ENCODE measurements at regions not wholly inside any gene's neighbourhood (a gene's known extent, or its start where the extent isn't known, plus 50 kb on each side); places are given as distances from the start of the nearest gene placed in this dataset.

DNA sequence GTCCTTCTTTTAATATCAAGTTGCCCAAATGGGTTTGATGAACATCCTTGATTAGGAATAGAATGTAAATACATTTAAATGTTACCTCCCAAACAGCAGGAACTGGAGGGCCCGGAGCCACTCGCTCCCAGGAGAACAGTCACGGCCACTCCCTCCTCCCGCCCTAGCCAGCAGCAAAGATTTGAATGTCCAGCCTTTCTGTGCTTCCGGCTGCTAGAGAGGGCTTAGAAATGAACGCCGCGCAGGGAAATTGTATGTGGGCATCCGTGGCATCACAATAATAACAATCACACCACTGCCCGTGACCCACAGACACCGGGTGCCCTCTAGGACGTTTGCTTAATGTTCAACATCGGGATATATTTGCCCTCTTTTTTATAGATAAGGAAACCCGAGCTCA lies 164.9 kb upstream of the SALL3 start:
- H3K27ac ChIP-seq, result no peak overlapping the region
- H3K4me1 ChIP-seq, result no peaks in the 10 kb centered on the region
- no peak overlapping the region for H3K4me3 ChIP-seq
- H3K9me3 ChIP-seq, result no peaks in the 10 kb centered on the region
- DNase-seq, result no peak
- H3K36me3 ChIP-seq, result no peaks in the 10 kb centered on the region
- no peaks in the 10 kb centered on the region for H3K27me3 ChIP-seq
- TF ChIP-seq CTCF (IDR thresholded peaks at IDR 0.05), result no peak
- no peak for TF ChIP-seq POLR2A (IDR thresholded peaks at IDR 0.05)

DNA sequence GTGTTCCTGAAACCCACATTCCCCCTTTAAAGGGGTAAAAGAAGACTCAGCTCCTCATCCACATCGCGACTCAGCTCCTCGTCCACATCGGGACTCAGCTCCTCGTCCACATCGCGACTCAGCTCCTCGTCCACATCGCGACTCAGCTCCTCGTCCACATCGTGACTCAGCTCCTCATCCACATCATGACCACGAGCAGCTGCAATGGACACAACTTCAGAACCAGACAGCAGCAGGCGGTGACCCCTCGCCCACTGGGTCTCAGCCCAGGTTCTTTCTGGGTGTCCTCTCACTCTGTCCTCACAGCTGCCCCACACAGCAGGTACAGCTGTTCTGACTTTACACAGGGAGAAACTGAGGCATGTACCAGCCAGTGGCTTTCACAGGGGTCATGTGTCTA lies 163.5 kb upstream of the SALL3 start:
- H3K4me3 ChIP-seq, result no peak overlapping the region
- H3K4me1 ChIP-seq, result no peaks in the 10 kb centered on the region
- no peak for TF ChIP-seq CTCF (IDR thresholded peaks at IDR 0.05)
- TF ChIP-seq POLR2A (IDR thresholded peaks at IDR 0.05), result no peak
- no peaks in the 10 kb centered on the region for H3K36me3 ChIP-seq
- H3K9me3 ChIP-seq, result no peaks in the 10 kb centered on the region
- no peak for DNase-seq
- H3K27ac ChIP-seq, result no peak overlapping the region
- no peaks in the 10 kb centered on the region for H3K27me3 ChIP-seq

DNA sequence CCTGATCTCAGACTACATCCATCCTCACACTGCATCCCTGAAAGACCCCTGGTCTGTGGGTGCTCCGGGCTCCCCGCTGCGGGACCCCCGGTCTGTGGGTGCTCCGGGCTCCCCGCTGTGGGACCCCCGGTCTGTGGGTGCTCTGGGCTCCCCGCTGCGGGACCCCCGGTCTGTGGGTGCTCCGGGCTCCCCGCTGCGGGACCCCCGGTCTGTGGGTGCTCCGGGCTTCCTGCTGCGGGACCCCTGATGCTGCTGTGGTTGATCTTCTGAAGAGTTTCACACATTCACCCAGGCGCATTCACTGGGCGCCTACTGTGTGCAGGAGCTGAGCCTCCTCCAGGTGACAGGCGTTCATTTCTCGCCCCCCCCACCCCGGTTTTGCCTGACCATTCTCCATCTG lies 162.7 kb upstream of the SALL3 start:
- Histone ChIP-seq H3K4me3 (no peak overlapping the region), H3K27ac (no peak overlapping the region), H3K27me3 (no peaks in the 10 kb centered on the region), H3K36me3 (no peaks in the 10 kb centered on the region), H3K4me1 (no peaks in the 10 kb centered on the region), H3K9me3 (no peaks in the 10 kb centered on the region)
- no peak for TF ChIP-seq CTCF (IDR thresholded peaks at IDR 0.05)
- no peak for TF ChIP-seq POLR2A (IDR thresholded peaks at IDR 0.05)
- DNase-seq, result no peak

- no peak for DNase-seq
- Histone ChIP-seq H3K36me3 (no peaks in the 10 kb centered on the region), H3K4me3 (no peak overlapping the region), H3K27me3 (no peaks in the 10 kb centered on the region), H3K27ac (no peak overlapping the region), H3K9me3 (no peaks in the 10 kb centered on the region), H3K4me1 (no peaks in the 10 kb centered on the region)
- TF ChIP-seq CTCF (IDR thresholded peaks at IDR 0.05) (no peak), POLR2A (IDR thresholded peaks at IDR 0.05) (no peak)
These were observed 161.1 kb upstream of the SALL3 start for GRCh38 chr18:78818495-78818894.

DNA sequence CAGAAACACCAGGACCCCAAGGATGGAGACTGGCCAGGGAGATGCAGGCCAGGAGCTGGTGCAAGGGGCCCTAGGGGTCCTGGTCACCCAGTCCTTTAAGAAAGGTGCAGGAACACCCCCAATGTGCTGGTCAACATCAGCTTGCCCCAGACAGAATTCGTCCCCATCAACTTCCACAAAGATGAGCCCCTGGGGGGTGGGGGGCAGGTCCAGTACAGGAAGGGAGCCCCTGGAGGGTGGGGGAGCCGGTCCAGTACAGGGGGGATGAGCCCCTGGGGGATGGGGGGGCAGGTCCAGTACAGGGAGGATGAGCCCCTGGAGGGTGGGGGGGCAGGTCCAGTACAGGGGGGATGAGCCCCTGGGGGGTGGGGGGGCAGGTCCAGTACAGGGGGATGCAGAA lies 160.7 kb upstream of the SALL3 start:
- no peak overlapping the region for H3K4me3 ChIP-seq
- no peaks in the 10 kb centered on the region for H3K27me3 ChIP-seq
- H3K36me3 ChIP-seq, result no peaks in the 10 kb centered on the region
- DNase-seq, result no peak
- no peak overlapping the region for H3K27ac ChIP-seq
- no peaks in the 10 kb centered on the region for H3K9me3 ChIP-seq
- no peaks in the 10 kb centered on the region for H3K4me1 ChIP-seq
- no peak for TF ChIP-seq CTCF (IDR thresholded peaks at IDR 0.05)
- TF ChIP-seq POLR2A (IDR thresholded peaks at IDR 0.05), result no peak

DNA sequence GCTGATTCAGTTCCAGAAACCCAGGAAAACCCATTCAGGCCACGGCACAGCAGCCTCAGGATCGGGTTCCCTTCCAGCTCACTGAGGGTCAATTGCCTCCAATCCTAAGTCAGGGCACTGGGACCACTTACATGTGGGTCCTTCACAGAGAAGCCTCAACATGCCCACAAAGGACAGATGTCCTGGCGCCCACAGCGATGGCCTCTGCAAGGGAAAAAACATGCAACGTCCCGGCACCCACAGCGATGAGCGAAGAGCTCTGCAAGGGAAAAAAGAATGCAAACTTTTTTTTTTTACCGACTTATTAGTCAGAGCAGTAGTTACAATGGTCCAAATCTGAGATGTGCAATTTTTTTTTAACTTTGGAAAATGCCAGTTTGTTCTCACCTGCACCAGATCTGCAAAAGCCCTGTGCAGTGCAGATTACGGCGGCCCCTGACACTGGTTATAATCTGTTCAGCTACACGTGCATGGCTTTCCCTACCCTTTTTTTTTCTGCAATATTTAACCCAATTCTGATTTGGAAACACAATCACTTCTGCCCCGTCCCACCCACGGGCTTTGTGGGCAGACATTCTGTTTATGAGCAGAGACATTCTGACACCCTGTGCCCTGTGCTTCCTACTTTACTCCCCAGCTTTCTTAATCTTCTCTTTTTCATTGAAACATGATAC lies 159.3 kb upstream of the SALL3 start:
- no peak for DNase-seq

More for the DNA sequence above, 159.3 kb upstream of the SALL3 start:
- Histone ChIP-seq H3K9me3 (no peaks in the 10 kb centered on the region), H3K36me3 (no peaks in the 10 kb centered on the region), H3K27me3 (no peaks in the 10 kb centered on the region), H3K27ac (no peak overlapping the region), H3K4me3 (no peak overlapping the region), H3K4me1 (no peaks in the 10 kb centered on the region)
- TF ChIP-seq CTCF (IDR thresholded peaks at IDR 0.05), result no peak
- TF ChIP-seq POLR2A (IDR thresholded peaks at IDR 0.05), result no peak
